ENCODE measurements at regions not wholly inside any gene's neighbourhood (a gene's known extent, or its start where the extent isn't known, plus 50 kb on each side); places are given as distances from the start of the nearest gene placed in this dataset.

DNA sequence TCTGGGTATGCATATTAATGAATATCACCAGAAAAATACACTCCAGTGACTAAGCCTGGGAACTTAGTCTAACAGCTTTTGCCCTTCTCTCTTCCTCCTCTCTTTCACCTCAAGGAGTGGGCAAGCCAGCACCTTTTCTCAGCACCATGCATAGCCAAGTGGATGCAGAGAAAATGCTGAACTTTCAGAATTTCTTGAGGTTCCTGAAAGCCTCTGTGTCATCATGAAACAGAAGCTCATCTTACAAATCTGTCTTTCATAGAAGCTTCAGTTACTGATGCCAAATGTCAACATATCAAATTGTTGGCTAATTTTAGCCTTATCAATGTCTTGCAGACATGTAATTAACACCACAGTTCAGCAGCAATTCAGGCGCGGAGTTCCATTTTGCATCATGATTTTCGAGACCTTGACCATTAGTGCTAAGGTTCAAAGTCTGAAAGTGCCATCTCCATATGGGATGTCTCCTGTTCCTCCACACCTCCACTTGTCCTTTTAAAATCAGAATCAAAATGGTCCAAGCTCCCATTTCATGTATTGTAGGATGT, 51.1 kb upstream of the RPH3A start:
- TF ChIP-seq, protein P1, sequence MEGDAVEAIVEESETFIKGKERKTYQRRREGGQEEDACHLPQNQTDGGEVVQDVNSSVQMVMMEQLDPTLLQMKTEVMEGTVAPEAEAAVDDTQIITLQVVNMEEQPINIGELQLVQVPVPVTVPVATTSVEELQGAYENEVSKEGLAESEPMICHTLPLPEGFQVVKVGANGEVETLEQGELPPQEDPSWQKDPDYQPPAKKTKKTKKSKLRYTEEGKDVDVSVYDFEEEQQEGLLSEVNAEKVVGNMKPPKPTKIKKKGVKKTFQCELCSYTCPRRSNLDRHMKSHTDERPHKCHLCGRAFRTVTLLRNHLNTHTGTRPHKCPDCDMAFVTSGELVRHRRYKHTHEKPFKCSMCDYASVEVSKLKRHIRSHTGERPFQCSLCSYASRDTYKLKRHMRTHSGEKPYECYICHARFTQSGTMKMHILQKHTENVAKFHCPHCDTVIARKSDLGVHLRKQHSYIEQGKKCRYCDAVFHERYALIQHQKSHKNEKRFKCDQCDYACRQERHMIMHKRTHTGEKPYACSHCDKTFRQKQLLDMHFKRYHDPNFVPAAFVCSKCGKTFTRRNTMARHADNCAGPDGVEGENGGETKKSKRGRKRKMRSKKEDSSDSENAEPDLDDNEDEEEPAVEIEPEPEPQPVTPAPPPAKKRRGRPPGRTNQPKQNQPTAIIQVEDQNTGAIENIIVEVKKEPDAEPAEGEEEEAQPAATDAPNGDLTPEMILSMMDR (IDR thresholded peaks at IDR 0.05) = no peak
- TF ChIP-seq SIN3A (IDR thresholded peaks at IDR 0.05; ENCODE audit: borderline replicate concordance, insufficient read depth, low read depth, low read length) = no peak
